ENCODE measurements at regions not wholly inside any gene's neighbourhood (a gene's known extent, or its start where the extent isn't known, plus 50 kb on each side); places are given as distances from the start of the nearest gene placed in this dataset.
"Not testable (repeated sequence)": the region's sequence is repeated elsewhere in the genome, so short reads cannot be mapped to it uniquely, and the experiment has no call there.

DNA sequence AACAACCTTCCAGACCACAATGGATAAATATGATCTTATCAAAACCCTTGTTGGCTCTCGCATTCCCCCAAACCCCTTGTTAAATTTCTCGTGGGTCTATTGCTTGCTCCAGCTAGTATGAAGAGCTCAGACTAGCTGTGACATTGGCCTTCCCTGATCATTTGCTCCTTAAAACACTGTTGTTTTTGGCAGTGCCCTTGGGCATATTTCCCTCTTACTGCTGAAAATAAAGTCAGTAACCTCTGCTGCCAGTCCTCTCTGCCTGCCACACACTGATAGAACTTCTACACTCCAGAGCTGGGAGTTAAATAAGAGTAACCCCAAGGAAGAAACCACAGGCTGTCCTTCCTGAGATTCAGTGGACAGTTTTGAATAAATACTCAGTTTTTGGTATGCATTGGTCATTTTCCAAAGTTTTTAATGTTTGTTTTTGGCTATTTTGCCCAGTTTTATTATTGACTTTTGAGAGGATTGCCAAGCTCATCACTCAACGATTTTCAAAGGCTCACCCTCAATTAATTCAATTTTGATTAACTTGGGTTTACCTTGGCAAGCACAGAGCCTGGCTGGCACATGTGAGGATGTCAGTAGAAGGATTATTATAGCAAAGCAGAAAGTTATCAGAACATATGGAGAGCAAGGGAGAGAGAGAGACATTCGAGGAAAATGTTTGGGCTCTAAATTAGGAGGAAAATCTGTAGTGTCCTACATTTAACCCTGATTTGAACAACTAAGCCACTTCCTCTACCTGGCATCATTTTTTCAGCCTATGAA lies 84.3 kb upstream of the SYN3 start:
- intact Hi-C loops (cut with micrococcal nuclease): no loop called here

DNA sequence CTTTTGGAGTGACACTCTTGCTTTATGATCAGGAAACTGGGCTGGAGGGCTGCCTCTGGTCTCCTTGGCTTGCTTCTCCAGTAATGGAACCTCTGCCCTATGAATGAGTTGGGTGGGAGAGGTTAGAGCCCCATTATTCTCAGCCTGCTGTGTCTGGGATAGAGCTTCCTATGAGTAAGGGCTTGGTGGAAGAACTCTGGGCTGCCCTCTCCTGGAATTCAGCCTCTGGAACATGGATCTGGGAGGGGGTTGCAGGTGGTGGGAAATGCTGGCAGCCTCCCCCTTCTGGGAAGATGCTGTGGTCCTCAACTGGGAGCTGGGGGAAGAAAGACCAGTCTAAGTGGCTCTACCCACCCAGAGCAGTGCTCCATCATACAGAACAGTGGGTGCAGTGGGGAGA lies 81.8 kb upstream of the SYN3 start:
- intact Hi-C loops (cut with micrococcal nuclease): no loop called here

- intact Hi-C loops (cut with micrococcal nuclease): not testable (repeated sequence)
These were observed 80.2 kb upstream of the SYN3 start for GRCh38 chr22:33138333-33138732.

DNA sequence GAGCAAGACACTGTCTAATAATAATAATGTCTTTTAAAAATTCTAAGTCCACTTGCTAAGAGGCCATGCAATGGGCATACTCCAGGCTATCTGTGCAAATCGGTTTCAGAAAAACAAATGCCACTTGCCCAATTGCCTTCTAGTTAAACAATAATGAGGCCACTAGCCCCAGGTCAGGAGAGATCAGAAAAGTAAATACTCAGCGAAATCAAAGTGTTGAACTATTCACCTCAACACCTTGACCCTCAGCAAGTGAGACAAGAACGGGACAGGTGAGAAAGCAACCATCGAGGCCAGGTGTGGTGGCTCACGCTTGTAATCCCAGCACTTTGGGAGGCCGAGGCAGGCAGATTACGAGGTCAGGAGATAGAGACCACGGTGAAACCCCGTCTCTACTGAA lies 72.3 kb upstream of the SYN3 start:
- intact Hi-C loops (cut with micrococcal nuclease): no loop called here

GRCh38 chr22:33129621-33130020 lies 71.4 kb upstream of the SYN3 start:
- intact Hi-C loops (cut with micrococcal nuclease): no loop called here

- intact Hi-C loops (cut with micrococcal nuclease): no loop called here
These were observed 68.7 kb upstream of the SYN3 start for GRCh38 chr22:33126881-33127280.

GRCh38 chr22:33124471-33124870 lies 66.3 kb upstream of the SYN3 start:
- intact Hi-C loops (cut with micrococcal nuclease): no loop called here

GRCh38 chr22:33122439-33122838 lies 64.3 kb upstream of the SYN3 start:
- intact Hi-C loops (cut with micrococcal nuclease): not testable (repeated sequence)

DNA sequence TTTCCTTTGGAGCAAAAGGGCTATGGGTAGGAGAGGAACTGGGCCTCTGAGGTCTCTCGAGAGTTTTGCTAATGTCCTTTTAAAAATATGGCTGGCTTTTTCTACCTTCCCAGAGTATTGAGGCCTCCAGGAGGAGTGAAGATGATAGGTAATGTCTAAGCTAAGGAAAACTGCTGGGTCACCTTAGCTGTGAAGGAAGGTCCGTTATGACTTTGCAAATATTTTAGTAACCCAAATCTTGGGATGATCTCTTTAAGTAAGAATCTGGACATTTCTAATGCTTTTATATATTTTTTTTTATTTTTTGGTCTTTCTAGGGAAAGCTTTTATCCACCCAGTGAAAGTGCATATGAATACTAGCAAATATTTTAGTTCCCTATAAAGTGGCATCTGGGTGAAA lies 60.9 kb upstream of the SYN3 start:
- intact Hi-C loops (cut with micrococcal nuclease): no loop called here

DNA sequence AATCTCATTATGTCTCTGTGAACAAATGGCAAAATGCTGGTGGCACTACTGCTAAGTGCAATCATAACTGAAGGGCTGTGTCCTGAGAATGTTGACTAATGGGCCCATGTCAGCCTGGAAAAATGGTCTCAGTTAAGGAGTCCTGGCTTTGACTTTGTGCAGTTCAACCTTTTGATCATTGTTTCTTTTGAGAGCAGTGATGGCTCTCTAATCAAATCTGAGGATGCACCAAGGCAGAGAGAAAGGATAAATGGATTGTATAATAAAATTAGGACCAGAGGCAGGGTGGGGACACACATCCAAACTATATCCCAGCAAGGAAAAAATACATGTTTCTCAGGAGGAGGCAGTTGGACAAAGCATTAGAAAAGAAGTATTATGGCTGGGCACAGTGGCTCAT lies 59.6 kb upstream of the SYN3 start:
- intact Hi-C loops (cut with micrococcal nuclease): no loop called here

DNA sequence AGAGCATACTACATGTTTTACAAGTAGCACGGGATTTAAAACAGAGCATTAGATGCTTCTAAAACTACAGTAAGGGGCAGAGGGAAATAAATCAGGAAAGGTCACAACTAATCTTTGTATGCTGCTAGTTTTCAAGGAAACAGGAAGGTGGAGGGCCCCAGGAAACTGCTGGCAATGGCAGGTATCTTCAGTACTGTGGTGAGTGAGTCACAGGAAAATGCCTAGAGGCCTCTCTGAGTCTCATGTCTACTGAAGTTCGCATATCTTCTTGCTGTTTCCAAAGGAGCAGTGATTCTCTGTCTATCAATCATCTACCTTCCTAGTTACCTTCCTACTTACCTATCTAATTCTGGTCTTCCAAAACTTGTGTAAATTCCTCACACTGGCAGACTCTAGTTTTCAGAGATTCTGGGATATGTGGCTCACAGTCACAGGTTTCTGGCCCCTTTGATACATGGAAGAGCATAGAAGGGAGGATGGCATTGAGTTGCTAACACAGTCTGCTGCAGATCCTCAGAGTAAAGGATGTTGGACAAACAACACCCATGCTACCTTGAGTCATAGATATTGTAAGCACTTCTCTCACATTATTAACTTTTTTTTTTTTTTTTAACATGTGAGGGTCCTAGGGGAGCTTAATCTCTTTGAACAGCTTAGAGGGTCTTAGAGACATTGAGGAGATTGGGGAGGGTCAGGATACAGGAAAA lies 58.8 kb upstream of the SYN3 start:
- intact Hi-C loops (cut with micrococcal nuclease): no loop called here

- intact Hi-C loops (cut with micrococcal nuclease): no loop called here
These were observed 56.4 kb upstream of the SYN3 start for GRCh38 chr22:33114565-33114964.

GRCh38 chr22:33112580-33112979 lies 54.4 kb upstream of the SYN3 start:
- intact Hi-C loops (cut with micrococcal nuclease): no loop called here

GRCh38 chr22:33111491-33111890 lies 53.3 kb upstream of the SYN3 start:
- intact Hi-C loops (cut with micrococcal nuclease): no loop called here

GRCh38 chr22:33110562-33111163 lies 52.5 kb upstream of the SYN3 start:
- intact Hi-C loops (cut with micrococcal nuclease): no loop called here

- intact Hi-C loops (cut with micrococcal nuclease): no loop called here
These were observed 51.6 kb upstream of the SYN3 start for GRCh38 chr22:33109514-33110430.

- intact Hi-C loops (cut with micrococcal nuclease): no loop called here
These were observed 49.9 kb upstream of the SYN3 start for GRCh38 chr22:33108037-33108436.
